Activated CD4-positive, alpha-beta T cell treated with anti-CD3 and anti-CD28 coated beads, Interleukin-2, Interleukin-4, amounts not matched to agents 100 ng/mL and 50 ng/mL, durations not matched to agents 16 hours and 8 hours (primary cell): ENCODE measurements at regions not wholly inside any gene's neighbourhood (a gene's known extent, or its start where the extent isn't known, plus 50 kb on each side); places are given as distances from the start of the nearest gene placed in this dataset.
"Not testable (repeated sequence)": the region's sequence is repeated elsewhere in the genome, so short reads cannot be mapped to it uniquely, and the experiment has no call there.

Source experiments
- DNase-seq: peaks from one replicate; pipeline ENCODE4 v3.0.0-alpha.2; 2020; ENCODE audit warnings: low spot score

DNA sequence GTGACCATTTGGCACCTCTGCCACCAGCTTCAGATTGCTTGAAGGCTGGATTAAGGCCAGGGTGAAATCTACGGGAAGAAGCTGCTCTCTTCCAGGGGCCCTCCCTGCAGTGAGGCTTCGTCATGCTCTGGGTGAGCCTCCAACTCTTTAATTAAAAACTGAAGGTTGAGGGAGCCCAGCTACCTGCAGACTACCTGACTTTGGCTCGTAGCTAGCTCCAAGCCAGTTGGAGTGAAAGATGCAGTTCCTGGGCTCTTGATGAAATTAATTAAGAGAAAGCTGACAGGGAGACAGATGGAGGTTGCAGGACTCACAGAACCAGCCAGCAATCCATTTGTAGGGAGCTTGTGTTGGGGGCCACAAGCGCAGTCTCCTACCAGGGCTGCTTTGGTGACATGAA, 168.5 kb upstream of the SFSWAP start:
- no peak for DNase-seq

DNA sequence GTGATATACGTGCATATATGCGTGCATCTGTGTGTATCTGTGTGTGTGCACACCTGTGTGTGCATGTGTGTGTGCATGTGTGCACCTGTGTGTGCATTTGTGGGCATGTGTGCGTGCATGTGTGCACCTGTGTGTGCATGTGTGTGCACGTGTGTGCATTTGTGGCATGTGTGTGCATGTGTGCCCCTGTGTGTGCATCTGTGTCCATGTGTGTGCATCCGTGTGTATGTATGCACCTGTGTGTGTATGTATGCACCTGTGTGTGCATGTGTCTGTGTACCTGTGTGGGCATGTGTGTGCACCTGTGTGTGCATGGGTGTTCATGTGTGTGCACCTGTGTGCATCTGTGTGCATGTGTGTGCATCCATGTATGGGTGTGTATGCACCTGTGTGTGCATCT, 167.8 kb upstream of the SFSWAP start:
- no peak for DNase-seq

DNA sequence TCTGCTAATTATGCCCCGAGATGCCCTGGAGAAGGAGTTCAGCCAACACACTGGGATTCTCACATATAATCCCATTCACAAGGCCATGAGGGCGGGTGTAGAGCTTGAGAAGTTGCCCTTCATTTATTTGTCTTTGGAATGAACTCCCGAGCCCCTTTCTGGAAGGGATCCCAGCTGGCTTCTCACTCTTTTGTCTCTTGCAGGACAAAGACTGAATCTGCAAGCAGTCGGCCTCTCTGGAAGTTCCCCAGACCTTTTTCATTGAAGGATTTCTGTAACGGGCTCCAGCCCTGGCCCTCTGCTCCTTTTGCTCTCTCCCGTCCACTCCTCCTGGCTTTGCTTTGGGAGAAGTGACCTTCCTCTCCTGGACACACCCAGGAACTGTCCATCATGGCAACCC, 163.3 kb upstream of the SFSWAP start:
- no peak for DNase-seq

DNA sequence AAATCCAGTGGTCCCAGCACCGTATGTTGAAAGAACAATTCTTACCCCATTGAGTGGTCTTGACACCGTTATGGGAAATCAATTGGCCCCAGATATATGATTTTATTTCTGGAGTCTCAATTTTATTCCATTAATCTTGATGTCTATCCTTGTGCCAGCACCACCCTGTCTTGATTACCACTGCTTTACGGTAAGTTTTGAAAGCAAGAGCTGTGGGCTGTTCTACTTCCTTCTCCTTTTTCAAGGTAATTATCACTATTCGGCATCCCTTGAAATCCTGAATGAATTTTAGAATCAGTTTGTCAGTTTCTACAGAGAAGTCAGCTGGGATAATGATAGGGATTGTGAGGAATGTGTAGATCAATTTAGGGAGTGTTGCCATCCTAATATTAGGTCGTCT, 160.8 kb upstream of the SFSWAP start:
- DNase-seq: no peak

- no peak for DNase-seq
These were observed 159.0 kb upstream of the SFSWAP start for GRCh38 chr12:131551675-131552491.

DNA sequence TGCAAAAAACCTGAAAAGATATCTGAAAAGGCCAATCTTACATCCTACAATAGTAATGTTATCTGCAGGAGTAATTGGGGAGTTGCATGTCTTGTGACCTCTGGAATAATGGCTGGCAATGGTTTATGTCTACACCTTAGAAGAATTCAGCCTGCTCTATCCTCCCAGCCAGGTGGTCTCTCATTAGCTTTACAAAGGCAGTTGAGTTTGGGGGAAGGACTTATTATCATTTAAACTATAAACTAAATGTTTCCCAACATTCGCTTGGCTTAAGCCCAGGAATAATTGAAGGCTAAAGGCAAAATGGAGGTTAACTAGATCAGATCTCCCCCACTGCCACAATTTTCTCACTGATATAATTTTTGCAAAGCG, 158.4 kb upstream of the SFSWAP start:
- no peak for DNase-seq

DNA sequence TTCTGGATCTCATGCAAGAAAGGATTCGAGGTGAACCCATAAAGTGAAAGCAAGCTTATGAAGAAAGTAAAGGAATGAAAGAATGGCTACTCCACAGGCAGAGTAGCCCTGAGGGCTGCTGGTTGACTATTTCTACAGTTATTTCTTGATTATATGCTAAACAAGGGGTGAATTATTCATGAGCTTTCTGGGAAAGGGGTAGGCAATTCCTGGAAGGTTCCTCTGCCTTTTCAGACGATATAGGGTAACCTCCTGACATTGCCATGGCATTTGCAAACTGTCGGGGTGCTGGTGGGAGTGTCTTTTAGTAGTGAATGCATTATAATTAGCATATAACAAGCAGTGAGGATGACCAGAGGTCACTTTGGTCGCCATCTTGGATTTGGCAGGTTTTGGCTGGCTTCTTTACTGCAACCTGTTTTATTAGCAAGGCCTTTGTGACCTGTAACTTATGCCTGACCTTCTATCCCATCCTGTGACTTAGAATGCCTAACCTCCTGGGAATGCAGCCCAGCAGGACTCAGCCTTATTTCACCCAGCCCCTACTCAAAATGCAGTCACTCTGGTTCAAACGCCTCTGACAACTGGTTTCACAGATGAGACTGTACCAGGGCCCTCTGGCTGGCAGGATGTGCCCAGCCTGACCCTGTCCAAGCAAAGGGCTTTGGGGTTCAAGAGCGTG, 157.7 kb upstream of the SFSWAP start:
- no peak for DNase-seq

DNA sequence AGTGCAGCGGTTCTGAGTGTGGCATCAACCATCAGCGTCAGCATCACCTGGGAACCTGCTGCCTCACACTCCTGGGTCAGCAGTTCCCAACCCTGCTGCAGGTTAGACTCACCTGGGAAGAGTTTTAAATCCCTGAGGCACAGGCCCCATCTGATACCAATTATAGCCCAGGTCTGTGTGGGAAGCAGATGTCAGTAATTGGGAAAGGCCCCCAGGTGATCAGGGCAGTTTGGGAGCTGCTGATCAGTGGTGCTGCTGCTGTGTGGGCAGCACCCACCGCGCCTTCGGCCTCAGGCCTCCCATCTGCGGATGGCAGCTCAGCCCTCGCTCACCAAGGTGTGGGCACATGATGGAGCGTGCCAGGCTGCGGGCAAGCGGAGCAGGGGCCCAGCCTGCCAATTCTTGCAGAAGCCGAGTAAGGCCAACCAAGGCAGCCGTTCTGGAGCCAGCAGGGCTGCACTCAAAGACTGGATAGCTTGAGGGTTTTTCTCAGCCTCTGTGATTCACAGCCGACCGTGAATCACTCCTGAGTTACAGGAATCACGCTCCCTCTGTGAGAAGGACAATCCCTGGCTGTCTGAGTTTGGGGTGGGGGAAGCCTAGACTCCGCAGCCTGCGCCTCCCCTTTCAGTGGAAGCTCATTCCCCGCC, 155.6 kb upstream of the SFSWAP start:
- no peak for DNase-seq

DNA sequence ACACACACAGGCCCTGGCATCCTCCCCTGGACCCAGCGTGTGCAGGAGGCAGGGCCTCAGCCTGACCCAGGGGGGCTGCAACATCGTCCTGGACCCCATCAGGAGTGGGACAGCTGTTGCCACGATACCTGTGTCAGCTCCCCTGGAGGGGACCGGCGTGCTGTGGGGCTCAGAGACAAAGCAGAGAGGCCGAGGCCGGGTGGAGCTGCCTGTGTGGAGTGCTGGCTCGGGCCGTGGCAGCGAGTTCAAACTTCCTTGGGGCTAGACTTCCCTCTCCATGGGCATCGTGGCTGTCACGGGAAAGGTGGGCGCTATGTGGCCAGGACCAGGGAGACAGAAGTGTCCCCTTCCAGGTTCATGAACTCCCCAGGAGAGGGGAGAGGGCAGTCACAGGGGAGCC, 155.0 kb upstream of the SFSWAP start:
- no peak for DNase-seq

DNA sequence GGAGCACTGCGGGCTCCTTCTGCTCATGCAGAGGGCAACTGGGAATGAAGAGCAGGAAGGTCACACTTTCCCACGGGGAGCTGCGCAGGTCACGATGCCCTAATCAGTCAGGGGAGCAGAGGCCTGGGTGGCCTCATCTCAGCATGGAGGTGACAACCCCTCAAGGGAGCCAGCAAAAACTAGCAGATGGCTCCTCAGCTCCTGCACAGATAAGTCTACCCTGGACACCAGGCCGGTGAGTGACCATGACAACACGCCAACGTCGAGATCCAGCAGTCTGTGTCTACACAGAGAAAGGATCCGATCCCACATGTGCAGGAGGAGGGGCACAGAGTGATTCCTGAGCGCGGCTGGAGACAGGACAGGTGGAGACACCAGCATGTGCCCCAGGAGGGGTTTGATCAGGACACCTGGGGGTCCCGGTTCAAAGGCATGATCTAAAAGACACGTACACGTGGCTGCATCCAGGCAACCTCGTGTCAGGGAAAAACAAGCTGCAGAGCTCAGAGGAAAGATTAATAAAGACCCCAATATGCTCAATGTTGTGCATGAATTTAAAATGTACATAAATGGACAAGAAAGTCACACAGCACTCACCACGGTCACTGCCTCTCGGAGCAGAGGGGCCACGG, 153.7 kb upstream of the SFSWAP start:
- DNase-seq: no peak

GRCh38 chr12:131559517-131560516, 151.1 kb upstream of the SFSWAP start:
- DNase-seq: no peak

GRCh38 chr12:131561051-131561450, 149.8 kb upstream of the SFSWAP start:
- DNase-seq: no peak

DNA sequence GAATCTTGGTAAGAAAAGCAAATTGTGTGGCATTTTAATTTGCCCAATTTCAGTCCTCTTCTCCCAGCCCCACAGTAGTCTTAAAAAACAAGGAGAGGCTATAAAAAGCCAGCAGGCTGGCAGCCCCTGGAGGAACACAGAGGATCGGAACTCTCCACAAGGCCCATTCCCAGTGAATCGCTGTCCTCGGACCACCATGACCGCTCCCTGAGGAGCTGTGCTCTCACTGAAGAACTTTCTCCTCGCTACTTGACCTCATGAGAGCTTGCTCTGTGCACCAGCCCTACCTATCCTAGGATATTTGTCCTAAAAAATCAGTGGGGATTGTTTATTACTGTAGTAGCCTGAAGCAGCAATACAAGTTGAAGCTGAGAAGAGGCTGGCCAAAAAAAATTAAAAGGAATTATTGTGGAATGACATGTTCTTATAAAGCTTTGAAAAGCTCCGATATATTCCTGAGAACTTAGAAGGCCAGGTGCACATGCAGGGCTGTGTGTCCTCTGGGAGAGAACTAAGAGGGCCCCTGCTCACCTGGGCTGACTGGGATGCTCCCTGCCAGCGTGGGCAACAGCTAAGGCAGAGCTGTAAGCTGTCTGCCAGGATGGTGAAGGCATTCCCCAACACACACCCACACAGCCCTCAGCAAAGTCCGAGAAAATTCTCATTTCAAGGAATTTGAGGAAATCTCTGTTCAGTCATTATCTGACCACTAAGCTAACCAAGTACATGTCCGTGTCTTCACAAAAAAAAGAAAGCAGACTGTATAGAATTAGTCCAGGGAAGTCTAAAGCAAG, 148.8 kb upstream of the SFSWAP start:
- DNase-seq: no peak

GRCh38 chr12:131564138-131564727, 146.7 kb upstream of the SFSWAP start:
- not testable (repeated sequence) for DNase-seq

- DNase-seq: no peak
These were observed 146.0 kb upstream of the SFSWAP start for GRCh38 chr12:131564845-131565244.

DNA sequence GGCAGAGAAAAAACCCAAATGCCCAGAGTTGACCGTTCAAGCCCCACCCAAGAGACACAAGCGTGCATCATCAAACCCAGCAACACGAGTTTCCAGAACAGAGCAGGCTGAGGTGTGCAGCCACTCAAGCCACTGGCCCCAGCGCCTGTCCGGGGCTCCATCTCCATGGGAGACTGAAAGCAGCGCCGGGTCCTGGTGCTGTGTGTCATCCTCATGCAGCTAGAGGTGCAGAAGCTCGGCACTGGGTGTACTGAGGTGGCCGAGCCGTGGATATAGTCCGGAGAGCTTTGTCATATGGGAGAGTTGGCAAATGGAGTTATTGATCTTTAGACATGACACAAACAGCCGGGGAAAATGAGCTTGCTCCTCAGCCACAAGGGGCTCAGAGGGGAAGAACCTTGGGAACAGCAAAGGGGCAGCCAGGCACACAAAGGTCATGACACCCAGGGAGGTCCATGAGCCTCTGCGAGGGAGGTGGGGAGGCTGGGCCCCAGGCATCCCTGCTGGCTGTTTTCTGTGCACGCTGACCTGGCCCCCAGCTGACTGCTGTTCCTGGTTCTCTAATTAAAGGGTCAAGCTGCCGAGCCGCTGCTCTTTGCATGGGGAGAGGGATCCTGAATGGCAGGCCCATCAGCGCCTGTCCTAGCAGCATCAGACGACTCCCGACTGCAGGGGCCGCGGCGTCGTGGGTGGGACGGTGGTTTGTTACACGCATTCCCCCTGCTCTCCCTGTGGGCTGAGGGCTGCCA, 145.4 kb upstream of the SFSWAP start:
- DNase-seq: no peak

DNA sequence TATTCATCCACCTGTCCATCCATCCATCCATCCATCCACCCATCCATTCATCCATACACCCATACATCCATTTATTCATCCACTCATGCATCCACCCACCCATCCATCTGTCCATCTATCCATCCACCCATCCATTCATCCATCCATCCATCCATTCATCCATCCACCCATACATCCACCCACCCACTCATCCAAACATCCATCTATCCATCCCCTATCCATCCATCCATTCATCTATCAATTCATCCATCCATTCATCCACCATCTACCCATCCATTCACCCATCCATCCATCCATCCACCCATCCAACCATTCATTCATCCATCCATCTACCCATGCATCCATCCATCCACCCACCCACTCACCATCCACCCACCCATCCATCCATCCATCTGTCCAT, 142.6 kb upstream of the SFSWAP start:
- DNase-seq: no peak

- DNase-seq: no peak
These were observed 140.3 kb upstream of the SFSWAP start for GRCh38 chr12:131570596-131570995.

- DNase-seq: no peak
These were observed 139.1 kb upstream of the SFSWAP start for GRCh38 chr12:131571827-131572226.

GRCh38 chr12:131572626-131573025, 138.3 kb upstream of the SFSWAP start:
- DNase-seq: no peak
